Ammon's horn (tissue), 1 donor: ENCODE measurements at regions not wholly inside any gene's neighbourhood (a gene's known extent, or its start where the extent isn't known, plus 50 kb on each side); places are given as distances from the start of the nearest gene placed in this dataset.
A peak's percentile ranks its signal among the peaks of the same experiment; 100 is the strongest.

ENCODE experiments used
- DNase-seq: peaks from one replicate; pipeline ENCODE4 v3.0.0-alpha.2; 2016; ENCODE audit warnings: low spot score

GRCh38 chr6:169846286-169847056, 95.0 kb downstream of the ERMARD start:
- no peak for DNase-seq

- DNase-seq, result no peak
These were observed 94.2 kb downstream of the ERMARD start for GRCh38 chr6:169845426-169846285.

GRCh38 chr6:169844946-169845345, 93.5 kb downstream of the ERMARD start:
- DNase-seq, result no peak

- DNase-seq, result no peak
These were observed 92.6 kb downstream of the ERMARD start for GRCh38 chr6:169843991-169844390.

- no peak for DNase-seq
These were observed 91.7 kb downstream of the ERMARD start for GRCh38 chr6:169843110-169843509.

GRCh38 chr6:169841907-169842606, 90.6 kb downstream of the ERMARD start:
- no peak for DNase-seq

- DNase-seq, result no peak
These were observed 89.8 kb downstream of the ERMARD start for GRCh38 chr6:169841251-169841650.

GRCh38 chr6:169839898-169840631, 88.6 kb downstream of the ERMARD start:
- DNase-seq, result no peak

GRCh38 chr6:169839493-169839892, 88.1 kb downstream of the ERMARD start:
- no peak for DNase-seq

- DNase-seq, result no peak
These were observed 87.6 kb downstream of the ERMARD start for GRCh38 chr6:169839029-169839481.

- DNase-seq, result no peak
These were observed 87.1 kb downstream of the ERMARD start for GRCh38 chr6:169838346-169839028.

- DNase-seq, result no peak
These were observed 86.3 kb downstream of the ERMARD start for GRCh38 chr6:169837529-169838250.

- no peak for DNase-seq
These were observed 81.9 kb downstream of the ERMARD start for GRCh38 chr6:169833258-169833794.

- no peak for DNase-seq
These were observed 81.0 kb downstream of the ERMARD start for GRCh38 chr6:169832247-169832948.

- DNase-seq, result peak; percentile 88
These were observed 80.2 kb downstream of the ERMARD start for GRCh38 chr6:169831450-169832246.
